Coronary artery (tissue), 2 donors: ENCODE measurements at regions not wholly inside any gene's neighbourhood (a gene's known extent, or its start where the extent isn't known, plus 50 kb on each side); places are given as distances from the start of the nearest gene placed in this dataset.

Experiments used
- DNase-seq: peaks from one replicate; pipeline ENCODE4 v3.0.0-alpha.2; 2017; ENCODE audit warnings: low spot score
- H3K27ac ChIP-seq, 2 donors: fragments of 200-600 bp; sonication (generic); one replicate each; pipeline ENCODE4 v1.5.1; 2016 to 2019
- H3K4me3 ChIP-seq: fragments of 200-600 bp; sonication (generic); 2 replicates; pipeline ENCODE4 v1.5.1; 2016; ENCODE audit warnings: mild to moderate bottlenecking, moderate library complexity
- CTCF ChIP-seq: fragments of 200-600 bp; sonication (generic); IDR thresholded peaks from one replicate; pipeline ENCODE4 v1.5.1; 2019; ENCODE audit warnings: antibody characterized with exemption

- no peak for DNase-seq
- TF ChIP-seq CTCF = no peak
- no peak overlapping the region for H3K4me3 ChIP-seq
- H3K27ac ChIP-seq = no peak overlapping the region
These were observed 118.0 kb upstream of the RHOBTB1 start for GRCh38 chr10:61061923-61062504.

- no peak for DNase-seq
- TF ChIP-seq CTCF = no peak
- no peak overlapping the region for H3K4me3 ChIP-seq
- H3K27ac ChIP-seq = no peak overlapping the region
These were observed 115.7 kb upstream of the RHOBTB1 start for GRCh38 chr10:61059636-61060035.

DNA sequence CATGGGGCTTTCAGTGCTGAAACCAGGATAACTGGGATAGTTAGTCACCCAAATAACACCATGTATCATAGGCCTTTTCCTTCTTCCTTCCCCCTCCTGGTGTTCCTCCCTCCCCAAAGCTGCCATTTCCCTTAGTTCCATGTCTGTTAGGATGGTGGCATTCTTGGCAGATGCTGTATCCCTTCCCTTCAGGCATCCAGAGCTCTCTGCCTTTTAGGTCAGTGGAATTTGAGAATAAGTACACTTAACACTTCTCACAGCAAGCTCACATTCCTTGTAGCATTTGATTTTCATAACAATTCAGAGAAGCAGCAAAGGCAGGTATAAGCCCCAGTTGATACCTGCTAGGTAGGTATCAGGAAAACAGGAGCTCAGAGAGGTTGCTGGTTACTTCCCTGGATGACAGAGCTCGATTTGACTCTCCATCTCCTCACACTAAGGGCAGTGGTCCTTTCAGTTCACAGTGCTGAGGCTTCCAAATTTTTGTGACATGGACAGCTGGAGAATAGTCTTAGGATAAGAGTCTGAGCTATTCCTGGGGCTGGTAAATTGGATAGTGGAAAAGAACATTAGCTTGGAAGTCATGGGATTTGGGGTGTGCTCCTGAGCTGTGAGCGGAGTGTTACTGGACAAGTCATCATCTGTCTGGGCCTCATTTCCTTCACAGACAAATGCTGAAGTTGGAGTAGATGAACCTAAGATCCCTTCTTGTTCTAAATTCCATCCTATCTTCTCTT lies 108.7 kb upstream of the RHOBTB1 start:
- no peak for TF ChIP-seq CTCF
- no peak for DNase-seq
- H3K4me3 ChIP-seq = no peak overlapping the region
- no peak overlapping the region for H3K27ac ChIP-seq

DNA sequence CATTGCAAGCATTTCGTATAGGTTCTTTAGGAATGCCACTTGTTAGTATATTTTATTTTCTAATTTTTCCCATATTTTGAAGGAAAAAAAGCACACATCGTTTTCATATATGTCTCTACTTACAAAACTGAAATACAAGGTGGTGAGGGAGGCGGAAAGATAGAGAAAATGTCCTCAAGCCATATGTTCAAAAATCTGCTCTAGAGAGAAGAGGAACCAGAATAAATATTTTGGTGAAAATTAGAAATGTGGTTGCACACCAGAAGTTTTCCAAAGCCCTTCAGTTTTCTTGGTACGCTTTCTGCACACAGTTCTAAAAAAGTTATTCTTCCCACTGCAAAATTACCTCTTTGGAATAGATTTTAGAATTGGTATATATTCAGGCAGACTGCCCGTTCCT lies 107.4 kb upstream of the RHOBTB1 start:
- Histone ChIP-seq H3K27ac (no peak overlapping the region), H3K4me3 (no peak overlapping the region)
- no peak for TF ChIP-seq CTCF
- no peak for DNase-seq

DNA sequence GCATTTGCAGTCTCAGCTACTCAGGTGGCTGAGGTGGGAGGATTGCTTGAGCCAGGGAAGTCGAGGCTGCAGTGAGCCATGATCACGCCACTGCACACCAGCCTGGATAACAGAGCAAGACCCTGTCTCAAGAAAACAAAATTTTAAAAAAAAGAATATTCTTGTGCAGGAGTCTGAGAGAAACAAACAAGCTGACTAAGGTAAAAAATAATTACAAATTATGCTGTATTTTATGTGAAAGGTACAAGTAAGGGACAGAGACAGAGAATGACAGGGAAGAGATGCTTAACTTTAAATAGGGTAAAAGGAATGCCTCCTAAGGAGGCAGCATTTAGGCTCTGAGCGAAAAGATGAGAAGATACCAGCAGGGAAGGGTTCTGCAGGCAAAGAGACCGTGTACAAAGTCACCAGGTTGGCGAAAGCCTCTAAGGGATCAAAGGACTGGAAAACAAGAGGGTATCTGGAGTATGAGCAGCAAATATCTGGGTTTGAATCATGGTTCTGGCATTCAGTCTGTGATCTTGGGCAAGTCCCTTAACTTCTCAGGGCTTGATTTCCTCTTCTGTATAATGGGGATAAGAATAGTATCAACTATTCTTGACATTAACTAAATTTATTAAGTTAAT lies 106.2 kb upstream of the RHOBTB1 start:
- no peak for DNase-seq
- Histone ChIP-seq H3K27ac (no peak overlapping the region), H3K4me3 (no peak overlapping the region)
- TF ChIP-seq CTCF = no peak

GRCh38 chr10:61049386-61049785 lies 105.4 kb upstream of the RHOBTB1 start:
- TF ChIP-seq CTCF = no peak

More at GRCh38 chr10:61049386-61049785, 105.4 kb upstream of the RHOBTB1 start:
- no peak for DNase-seq
- H3K27ac ChIP-seq = no peak overlapping the region
- no peak overlapping the region for H3K4me3 ChIP-seq
